ENCODE measurements at regions not wholly inside any gene's neighbourhood (a gene's known extent, or its start where the extent isn't known, plus 50 kb on each side); places are given as distances from the start of the nearest gene placed in this dataset.
"Not testable (repeated sequence)": the region's sequence is repeated elsewhere in the genome, so short reads cannot be mapped to it uniquely, and the experiment has no call there.

DNA sequence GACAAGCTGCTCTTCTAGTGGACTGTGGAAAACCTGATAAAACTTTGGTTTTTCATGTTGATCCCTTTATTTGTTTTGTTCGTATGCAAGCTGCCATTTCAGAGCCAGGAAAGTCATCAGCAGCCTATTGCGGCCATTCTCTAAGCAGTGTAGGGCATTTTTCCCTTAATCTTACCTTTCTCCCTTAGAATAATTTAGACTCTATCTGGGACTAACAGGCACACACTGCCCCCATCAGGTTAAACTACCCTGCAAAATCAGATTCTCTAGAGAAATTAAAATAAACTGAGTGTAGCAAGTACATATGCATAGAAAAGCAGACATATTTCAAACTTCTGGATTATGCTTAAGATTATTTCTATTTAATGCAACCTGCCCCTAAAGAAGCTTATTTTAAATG lies 347.5 kb downstream of the METTL4 start:
- no peak for DNase-seq (ENCODE audit: low spot score)

- DNase-seq (ENCODE audit: low spot score), result no peak
Observed at GRCh38 chr18:2236232-2236631, 335.1 kb downstream of the METTL4 start.

- DNase-seq (ENCODE audit: low spot score), result no peak
Observed at GRCh38 chr18:2237706-2238105, 333.6 kb downstream of the METTL4 start.

DNA sequence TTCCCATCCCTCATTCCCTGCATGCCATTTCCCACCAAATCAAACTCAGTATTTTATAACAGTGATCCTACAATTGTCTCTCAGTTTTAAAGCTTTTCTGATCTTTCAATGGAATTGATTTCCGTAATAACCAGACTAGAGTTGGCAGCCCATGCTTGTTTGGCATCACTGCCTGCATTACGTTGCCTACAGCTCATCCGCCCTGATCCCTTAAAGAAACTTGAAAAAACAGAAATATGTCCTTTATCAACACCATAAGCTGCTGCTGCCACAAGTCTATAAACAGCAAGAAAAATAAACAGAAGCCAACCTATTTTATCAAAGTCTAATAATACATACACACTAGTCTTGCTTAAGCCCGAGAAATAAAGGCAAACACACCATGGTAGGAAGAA lies 331.0 kb downstream of the METTL4 start:
- no peak for DNase-seq (ENCODE audit: low spot score)

GRCh38 chr18:2244641-2245040 lies 326.7 kb downstream of the METTL4 start:
- no peak for DNase-seq (ENCODE audit: low spot score)

- not testable (repeated sequence) for DNase-seq (ENCODE audit: low spot score)
Observed at GRCh38 chr18:2247101-2247500, 324.2 kb downstream of the METTL4 start.

- DNase-seq (ENCODE audit: low spot score), result no peak
Observed at GRCh38 chr18:2254977-2255376, 316.3 kb downstream of the METTL4 start.

DNA sequence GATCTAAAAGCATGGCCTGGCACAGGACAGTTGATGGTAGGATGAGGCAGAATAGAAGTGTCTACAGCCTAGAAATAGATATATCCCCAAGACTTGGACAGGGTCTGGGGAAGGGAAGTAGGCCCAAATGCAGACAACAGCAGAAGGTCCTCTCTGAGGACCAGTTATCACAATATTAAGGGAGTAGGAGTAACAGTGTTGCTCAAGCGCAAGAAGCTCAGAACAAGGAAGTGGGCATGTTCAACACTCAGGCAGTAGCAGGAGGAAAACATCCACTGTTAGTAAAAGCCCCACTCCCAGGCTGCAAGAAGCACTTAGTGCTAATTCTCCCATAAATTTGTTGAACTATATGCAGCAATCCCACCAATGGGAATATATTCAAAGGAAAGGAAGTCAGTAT lies 314.7 kb downstream of the METTL4 start:
- DNase-seq (ENCODE audit: low spot score), result no peak

DNA sequence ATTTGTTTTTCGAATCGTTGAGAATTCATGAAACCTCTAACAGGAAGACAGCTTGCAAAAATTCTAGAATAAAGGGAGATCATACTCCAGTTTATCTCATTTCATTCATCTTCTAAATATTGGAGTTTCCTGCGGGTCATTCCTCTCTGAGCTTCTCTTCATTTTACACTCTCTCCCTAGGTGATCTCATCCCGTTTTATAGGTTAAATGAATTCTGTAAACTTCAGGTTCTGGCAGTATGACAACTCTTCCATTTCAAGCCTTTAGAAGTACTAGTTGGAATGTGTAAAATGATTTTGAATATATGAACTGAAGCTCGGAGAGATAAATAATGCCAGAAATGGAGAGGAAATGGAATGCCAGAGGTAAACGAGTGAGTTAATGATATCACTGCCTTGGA lies 312.4 kb downstream of the METTL4 start:
- no peak for DNase-seq (ENCODE audit: low spot score)

GRCh38 chr18:2263303-2263890 lies 307.9 kb downstream of the METTL4 start:
- no peak for DNase-seq (ENCODE audit: low spot score)

DNA sequence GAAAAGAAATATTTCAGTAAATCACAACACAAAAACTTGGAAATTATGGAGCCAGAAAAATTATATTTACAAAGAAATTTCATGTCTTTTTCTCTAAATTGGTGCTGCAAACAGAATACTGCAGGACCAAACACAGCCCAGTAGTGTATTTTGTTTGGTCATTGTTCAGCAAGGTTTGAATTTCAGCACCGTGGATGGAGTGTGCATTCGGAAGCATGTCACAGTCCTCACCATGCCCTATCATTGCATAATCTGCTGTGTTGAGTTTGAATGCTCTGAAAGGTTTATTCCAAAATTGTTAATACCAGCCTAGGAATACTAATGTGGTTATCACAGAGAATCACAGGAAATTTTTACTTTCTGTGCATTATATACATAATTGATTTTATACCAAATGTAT lies 296.7 kb downstream of the METTL4 start:
- no peak for DNase-seq (ENCODE audit: low spot score)

DNA sequence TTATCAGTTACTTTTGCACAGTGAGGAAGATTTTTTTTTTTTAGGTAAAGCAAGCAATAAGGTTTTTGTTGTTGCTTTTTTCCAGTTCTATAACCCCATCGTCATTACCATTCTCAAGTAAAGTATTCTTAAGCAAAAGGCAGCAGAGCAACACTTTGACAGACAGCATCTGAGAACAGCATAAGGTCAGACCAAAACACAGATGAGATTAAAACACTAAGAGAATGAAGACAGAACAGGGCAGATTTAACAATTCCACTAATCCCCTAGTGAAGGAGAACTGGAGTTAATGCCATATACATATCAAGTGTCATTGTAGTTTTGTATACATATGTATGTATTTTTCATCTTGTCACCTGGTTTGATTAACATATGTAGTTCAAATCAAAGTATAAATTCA lies 290.2 kb downstream of the METTL4 start:
- no peak for DNase-seq (ENCODE audit: low spot score)

GRCh38 chr18:2281523-2282199 lies 289.6 kb downstream of the METTL4 start:
- no peak for DNase-seq (ENCODE audit: low spot score)

DNA sequence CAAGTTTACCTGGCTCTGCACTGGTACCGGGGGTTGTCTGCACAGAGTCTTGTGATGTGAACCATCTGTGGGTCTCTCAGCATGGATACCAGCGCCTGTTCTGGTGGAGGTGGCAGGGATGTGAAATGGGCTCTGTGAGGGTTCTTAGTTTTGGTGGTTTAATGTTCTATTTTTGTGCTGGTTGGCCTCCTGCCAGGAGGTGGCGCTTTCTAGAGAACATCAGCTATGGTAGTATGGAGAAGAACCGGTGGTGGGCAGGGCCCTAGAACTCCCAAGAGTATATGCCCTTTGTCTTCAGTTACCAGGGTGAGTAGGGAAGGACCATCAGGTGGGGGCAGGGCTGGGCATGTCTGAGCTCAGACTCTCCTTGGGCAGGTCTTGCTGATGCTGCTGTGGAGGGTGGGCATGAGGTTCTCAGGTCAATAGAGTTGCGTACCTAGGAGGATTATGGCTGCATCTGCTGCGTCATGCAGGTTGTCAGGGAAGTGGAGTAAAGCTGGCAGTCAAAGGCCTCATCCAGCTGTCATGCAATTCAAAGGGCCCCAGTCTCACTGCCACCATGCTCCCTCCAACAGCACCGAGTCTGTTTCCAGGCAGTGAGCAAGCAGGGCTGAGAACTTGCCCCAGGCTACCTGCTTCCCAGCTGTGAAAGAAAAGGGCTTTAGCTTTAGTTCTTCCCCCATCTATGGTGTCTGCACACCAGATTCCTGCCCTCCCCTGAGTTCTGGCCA lies 278.0 kb downstream of the METTL4 start:
- DNase-seq (ENCODE audit: low spot score), result no peak

GRCh38 chr18:2301316-2301715 lies 270.0 kb downstream of the METTL4 start:
- DNase-seq (ENCODE audit: low spot score), result no peak

DNA sequence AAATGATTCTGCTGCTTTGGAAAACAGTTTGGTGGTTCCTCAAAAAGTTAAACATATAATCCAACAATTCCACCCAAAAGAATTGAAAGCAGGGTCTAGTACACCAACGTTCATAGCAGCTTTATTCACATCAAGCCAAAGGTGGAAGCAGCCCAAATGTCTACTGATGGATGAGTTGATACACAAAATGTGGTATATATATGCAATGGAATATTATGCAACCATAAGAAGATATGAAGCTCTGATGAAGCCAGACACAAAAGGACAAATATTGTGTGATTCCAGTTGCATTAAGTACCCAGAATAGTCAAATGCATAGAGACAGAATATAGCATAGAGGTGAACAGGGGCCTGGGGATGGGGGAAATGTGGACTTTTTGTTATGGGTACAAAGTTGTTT lies 269.3 kb downstream of the METTL4 start:
- DNase-seq (ENCODE audit: low spot score), result no peak

GRCh38 chr18:2302628-2303516 lies 268.4 kb downstream of the METTL4 start:
- no peak for DNase-seq (ENCODE audit: low spot score)

GRCh38 chr18:2303517-2304238 lies 267.6 kb downstream of the METTL4 start:
- DNase-seq (ENCODE audit: low spot score), result no peak

- no peak for DNase-seq (ENCODE audit: low spot score)
Observed at GRCh38 chr18:2304378-2305175, 266.7 kb downstream of the METTL4 start.

DNA sequence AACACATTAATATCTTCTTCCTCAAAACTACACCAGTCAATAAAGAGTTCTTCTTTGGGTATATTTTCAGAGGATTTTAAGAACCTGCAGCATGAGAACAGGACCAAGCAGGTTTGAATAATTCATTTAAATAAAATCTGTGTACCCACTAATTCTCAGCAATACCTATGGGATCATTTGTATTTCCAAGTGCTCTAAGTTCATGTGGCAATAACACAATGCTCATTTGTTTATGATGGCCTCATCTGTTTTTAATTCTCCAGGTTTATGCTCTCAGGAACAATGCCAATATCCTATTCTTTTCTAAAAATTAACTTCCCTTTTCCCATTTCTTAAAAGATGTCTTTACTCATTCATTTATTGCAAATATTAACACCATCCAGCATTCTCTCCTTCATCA lies 264.7 kb downstream of the METTL4 start:
- DNase-seq (ENCODE audit: low spot score), result no peak

- DNase-seq (ENCODE audit: low spot score), result no peak
Observed at GRCh38 chr18:2310886-2311285, 260.4 kb downstream of the METTL4 start.
